DOHH2 (cell line): ENCODE measurements at regions not wholly inside any gene's neighbourhood (a gene's known extent, or its start where the extent isn't known, plus 50 kb on each side); places are given as distances from the start of the nearest gene placed in this dataset.

Experiments used
- H3F3A ChIP-seq: fragments of 200-600 bp; sonication (generic), shearing (Covaris generic); 2 replicates; pipeline ENCODE4 v1.6.0; 2016; ENCODE audit warnings: antibody characterized with exemption, mild to moderate bottlenecking; ENCODE audit not compliant: control insufficient read depth, insufficient read depth
- H3K27ac ChIP-seq: fragments of 200-600 bp; sonication (generic); 2 replicates; pipeline ENCODE4 v1.5.1; 2014; ENCODE audit warnings: low read depth, mild to moderate bottlenecking, low read length, moderate library complexity
- H3K27me3 ChIP-seq: fragments of 200-600 bp; sonication (generic); 2 replicates; pipeline ENCODE4 v1.6.1; 2014; ENCODE audit warnings: mild to moderate bottlenecking, low read length, mixed read lengths; ENCODE audit not compliant: control insufficient read depth
- H3K36me3 ChIP-seq: fragments of 200-600 bp; sonication (generic); 2 replicates; pipeline ENCODE4 v1.6.1; 2014; ENCODE audit warnings: mild to moderate bottlenecking, low read length, moderate library complexity, mixed read lengths; ENCODE audit not compliant: control insufficient read depth
- H3K4me1 ChIP-seq: fragments of 200-600 bp; sonication (generic); 2 replicates; pipeline ENCODE4 v1.6.1; 2014; ENCODE audit warnings: mild to moderate bottlenecking, low read length, mixed read lengths; ENCODE audit not compliant: control insufficient read depth
- H3K4me2 ChIP-seq: fragments of 200-600 bp; sonication (generic); 2 replicates; pipeline ENCODE4 v1.6.0; 2014; ENCODE audit warnings: mild to moderate bottlenecking, low read length, moderate library complexity
- H3K4me3 ChIP-seq: fragments of 200-600 bp; sonication (generic); 2 replicates; pipeline ENCODE4 v1.5.1; 2014; ENCODE audit warnings: mild to moderate bottlenecking, low read length, mixed read lengths
- H3K79me2 ChIP-seq: fragments of 200-600 bp; sonication (generic); 2 replicates; pipeline ENCODE4 v1.6.1; 2014; ENCODE audit warnings: mild to moderate bottlenecking, low read length, mixed read lengths; ENCODE audit not compliant: control insufficient read depth
- H3K9me2 ChIP-seq: fragments of 200-600 bp; sonication (generic); replicated peaks from 2 replicates; pipeline ENCODE4 v1.6.1; 2014; ENCODE audit warnings: mild to moderate bottlenecking, low read length, mixed read lengths; ENCODE audit not compliant: control insufficient read depth
- H3K9me3 ChIP-seq: fragments of 200-600 bp; sonication (generic); 2 replicates; pipeline ENCODE4 v1.6.1; 2014; ENCODE audit warnings: antibody characterized with exemption, low read length, mixed read lengths; ENCODE audit not compliant: control insufficient read depth, insufficient read depth
- H4K20me1 ChIP-seq: fragments of 200-600 bp; sonication (generic); 2 replicates; pipeline ENCODE4 v1.6.0; 2014; ENCODE audit warnings: low read depth, mild to moderate bottlenecking, antibody characterized with exemption, low read length, moderate library complexity; ENCODE audit not compliant: control insufficient read depth, insufficient read depth
- EZH2phosphoT487 ChIP-seq: fragments of 200-600 bp; sonication (generic); IDR thresholded peaks from 2 replicates; pipeline ENCODE4 v1.6.1; 2017; ENCODE audit warnings: borderline replicate concordance, mild to moderate bottlenecking, antibody characterized with exemption, low read length, moderate library complexity, mixed read lengths
- TF ChIP-seq, protein P1 (sequence below): fragments of 200-600 bp; sonication (generic); IDR thresholded peaks from one replicate; pipeline ENCODE4 v1.5.1; 2014; ENCODE audit warnings: antibody characterized with exemption, mild to moderate bottlenecking, low read depth, low read length; ENCODE audit not compliant: poor library complexity, severe bottlenecking

DNA sequence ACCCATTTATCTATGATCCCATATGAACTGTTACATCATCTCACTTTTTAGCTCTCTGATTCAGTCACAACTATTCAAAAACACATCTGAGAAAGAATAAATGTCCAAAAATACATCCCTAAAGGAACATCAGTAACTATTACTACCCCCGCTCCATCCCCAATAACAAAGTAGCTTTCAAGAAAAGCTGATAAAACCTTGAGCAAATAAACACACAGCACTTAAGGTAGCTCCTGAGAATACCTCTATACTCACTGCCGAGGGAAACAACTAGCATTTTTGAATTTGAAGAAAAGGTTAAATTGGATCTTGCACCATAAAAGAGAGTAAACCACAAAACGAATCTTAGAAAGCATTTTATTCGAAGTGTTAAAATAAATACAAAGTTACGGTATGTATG is 63.4 kb downstream of the PMAIP1 start:
- peaks cover 22% of the 10 kb centered on the region for H3F3A ChIP-seq
- H3K27ac ChIP-seq: no peak overlapping the region
- H3K36me3 ChIP-seq: no peaks in the 10 kb centered on the region
- TF ChIP-seq, protein P1, sequence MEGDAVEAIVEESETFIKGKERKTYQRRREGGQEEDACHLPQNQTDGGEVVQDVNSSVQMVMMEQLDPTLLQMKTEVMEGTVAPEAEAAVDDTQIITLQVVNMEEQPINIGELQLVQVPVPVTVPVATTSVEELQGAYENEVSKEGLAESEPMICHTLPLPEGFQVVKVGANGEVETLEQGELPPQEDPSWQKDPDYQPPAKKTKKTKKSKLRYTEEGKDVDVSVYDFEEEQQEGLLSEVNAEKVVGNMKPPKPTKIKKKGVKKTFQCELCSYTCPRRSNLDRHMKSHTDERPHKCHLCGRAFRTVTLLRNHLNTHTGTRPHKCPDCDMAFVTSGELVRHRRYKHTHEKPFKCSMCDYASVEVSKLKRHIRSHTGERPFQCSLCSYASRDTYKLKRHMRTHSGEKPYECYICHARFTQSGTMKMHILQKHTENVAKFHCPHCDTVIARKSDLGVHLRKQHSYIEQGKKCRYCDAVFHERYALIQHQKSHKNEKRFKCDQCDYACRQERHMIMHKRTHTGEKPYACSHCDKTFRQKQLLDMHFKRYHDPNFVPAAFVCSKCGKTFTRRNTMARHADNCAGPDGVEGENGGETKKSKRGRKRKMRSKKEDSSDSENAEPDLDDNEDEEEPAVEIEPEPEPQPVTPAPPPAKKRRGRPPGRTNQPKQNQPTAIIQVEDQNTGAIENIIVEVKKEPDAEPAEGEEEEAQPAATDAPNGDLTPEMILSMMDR: no peak
- no peak for TF ChIP-seq EZH2phosphoT487
- H3K79me2 ChIP-seq: no peaks in the 10 kb centered on the region
- H4K20me1 ChIP-seq: no peaks in the 10 kb centered on the region
- peaks cover 50% of the 10 kb centered on the region for H3K4me1 ChIP-seq
- no peaks in the 10 kb centered on the region for H3K27me3 ChIP-seq
- H3K9me3 ChIP-seq: no peaks in the 10 kb centered on the region
- no peak overlapping the region for H3K4me2 ChIP-seq
- no peaks in the 10 kb centered on the region for H3K9me2 ChIP-seq
- H3K4me3 ChIP-seq: no peak overlapping the region

DNA sequence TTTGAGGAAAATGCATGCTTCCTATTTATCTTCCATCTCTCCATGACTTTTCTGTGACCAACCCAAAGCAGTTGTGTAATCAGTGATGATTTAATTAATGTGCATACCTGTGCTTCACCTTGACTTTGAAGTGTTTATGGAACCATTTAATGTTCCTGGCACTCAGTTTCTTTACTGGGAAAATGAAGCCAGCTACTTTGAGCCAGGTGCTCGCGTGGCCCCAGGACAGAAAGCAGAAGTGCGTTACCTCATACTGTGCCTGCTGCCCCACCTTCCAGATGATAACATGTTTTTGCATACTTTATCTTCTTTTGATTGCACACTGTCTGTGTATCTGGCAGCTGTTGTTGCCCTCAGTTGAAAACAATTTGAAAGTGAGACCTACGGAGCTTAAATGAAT is 61.3 kb downstream of the PMAIP1 start:
- H3F3A ChIP-seq: peaks cover 30% of the 10 kb centered on the region
- no peaks in the 10 kb centered on the region for H3K79me2 ChIP-seq
- H4K20me1 ChIP-seq: no peaks in the 10 kb centered on the region
- no peak for TF ChIP-seq EZH2phosphoT487
- TF ChIP-seq, protein P1: no peak
- peak overlapping the region; percentile 62 for H3K4me3 ChIP-seq
- peak overlapping the region; percentile 86 for H3K27ac ChIP-seq
- no peaks in the 10 kb centered on the region for H3K36me3 ChIP-seq
- peaks cover 72% of the 10 kb centered on the region for H3K4me1 ChIP-seq
- no peaks in the 10 kb centered on the region for H3K27me3 ChIP-seq
- no peaks in the 10 kb centered on the region for H3K9me2 ChIP-seq
- H3K9me3 ChIP-seq: no peaks in the 10 kb centered on the region
- H3K4me2 ChIP-seq: peak overlapping the region; percentile 85

DNA sequence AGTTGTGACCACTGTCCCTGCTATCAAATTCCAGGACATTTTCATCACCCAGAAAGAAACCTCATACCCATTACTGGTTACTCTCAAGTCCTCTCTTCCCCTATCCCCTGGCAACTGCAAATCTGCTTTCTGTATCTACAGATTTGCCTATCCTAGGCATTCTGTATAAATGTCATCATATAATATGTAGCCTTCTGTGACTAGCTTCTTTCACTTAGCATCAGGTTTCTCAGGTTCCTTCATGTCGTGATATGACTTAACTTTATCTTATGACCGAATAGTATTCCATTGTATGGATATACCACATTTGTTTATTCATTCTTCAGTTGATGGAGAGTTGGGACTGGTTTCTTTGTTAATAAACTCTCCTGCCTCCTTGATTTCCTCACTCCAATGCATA is 60.5 kb downstream of the PMAIP1 start:
- Histone ChIP-seq H3K27ac (peak overlapping the region; percentile 86), H3K4me1 (peaks cover 74% of the 10 kb centered on the region), H3K9me3 (no peaks in the 10 kb centered on the region), H3F3A (peaks cover 30% of the 10 kb centered on the region), H3K36me3 (no peaks in the 10 kb centered on the region), H3K4me3 (peak overlapping the region; percentile 62; the same call in 1 of the 2 replicates), H3K27me3 (no peaks in the 10 kb centered on the region), H3K79me2 (no peaks in the 10 kb centered on the region), H3K9me2 (no peaks in the 10 kb centered on the region), H3K4me2 (peak overlapping the region; percentile 85), H4K20me1 (no peaks in the 10 kb centered on the region)
- no peak for TF ChIP-seq EZH2phosphoT487
- TF ChIP-seq, protein P1: no peak

- Histone ChIP-seq H3K27me3 (no peaks in the 10 kb centered on the region), H3K4me3 (peak overlapping the region; percentile 62), H3K79me2 (no peaks in the 10 kb centered on the region), H3F3A (peaks cover 30% of the 10 kb centered on the region), H4K20me1 (no peaks in the 10 kb centered on the region), H3K4me1 (peaks cover 78% of the 10 kb centered on the region), H3K27ac (peak overlapping the region; percentile 86), H3K4me2 (peak overlapping the region; percentile 85), H3K9me2 (no peaks in the 10 kb centered on the region), H3K36me3 (no peaks in the 10 kb centered on the region), H3K9me3 (no peaks in the 10 kb centered on the region)
- no peak for TF ChIP-seq EZH2phosphoT487
- TF ChIP-seq, protein P1: no peak
Measured at GRCh38 chr18:59959606-59960005, 59.8 kb downstream of the PMAIP1 start.
